ENCODE measurements at regions not wholly inside any gene's neighbourhood (a gene's known extent, or its start where the extent isn't known, plus 50 kb on each side); places are given as distances from the start of the nearest gene placed in this dataset.

GRCh38 chr1:56340977-56341376 is 238.4 kb downstream of the PLPP3 start:
- DNase-seq, result no peak

GRCh38 chr1:56339786-56340465 is 239.4 kb downstream of the PLPP3 start:
- DNase-seq, result no peak

- DNase-seq, result no peak
Observed at GRCh38 chr1:56339093-56339492, 240.3 kb downstream of the PLPP3 start.

- DNase-seq, result no peak
Observed at GRCh38 chr1:56336982-56337381, 242.4 kb downstream of the PLPP3 start.

GRCh38 chr1:56335394-56335793 is 244.0 kb downstream of the PLPP3 start:
- no peak for DNase-seq

GRCh38 chr1:56334047-56334446 is 245.3 kb downstream of the PLPP3 start:
- no peak for DNase-seq

- no peak for DNase-seq
Observed at GRCh38 chr1:56333461-56333860, 245.9 kb downstream of the PLPP3 start.

GRCh38 chr1:56331892-56332567 is 247.3 kb downstream of the PLPP3 start:
- no peak for DNase-seq

- no peak for DNase-seq
Observed at GRCh38 chr1:56331207-56331891, 248.0 kb downstream of the PLPP3 start.

- no peak for DNase-seq
Observed at GRCh38 chr1:56330391-56331026, 248.9 kb downstream of the PLPP3 start.

GRCh38 chr1:56329970-56330369 is 249.4 kb downstream of the PLPP3 start:
- no peak for DNase-seq

GRCh38 chr1:56327195-56327594 is 252.2 kb downstream of the PLPP3 start:
- no peak for DNase-seq

GRCh38 chr1:56326056-56326455 is 253.3 kb downstream of the PLPP3 start:
- DNase-seq, result no peak

- no peak for DNase-seq
Observed at GRCh38 chr1:56324504-56324903, 254.9 kb downstream of the PLPP3 start.

GRCh38 chr1:56322211-56322610 is 257.2 kb downstream of the PLPP3 start:
- no peak for DNase-seq

- no peak for DNase-seq
Observed at GRCh38 chr1:56321150-56321490, 258.2 kb downstream of the PLPP3 start.

GRCh38 chr1:56320464-56321149 is 258.8 kb downstream of the PLPP3 start:
- DNase-seq, result no peak

- no peak for DNase-seq
Observed at GRCh38 chr1:56317722-56318121, 261.6 kb downstream of the PLPP3 start.

GRCh38 chr1:56315293-56315942 is 263.9 kb downstream of the PLPP3 start:
- DNase-seq, result no peak

- DNase-seq, result no peak
Observed at GRCh38 chr1:56313560-56313959, 265.8 kb downstream of the PLPP3 start.

GRCh38 chr1:56311766-56312165 is 267.6 kb downstream of the PLPP3 start:
- no peak for DNase-seq

- no peak for DNase-seq
Observed at GRCh38 chr1:56310945-56311344, 268.4 kb downstream of the PLPP3 start.

GRCh38 chr1:56309065-56309464 is 270.3 kb downstream of the PLPP3 start:
- no peak for DNase-seq
